ENCODE measurements at regions not wholly inside any gene's neighbourhood (a gene's known extent, or its start where the extent isn't known, plus 50 kb on each side); places are given as distances from the start of the nearest gene placed in this dataset.

DNA sequence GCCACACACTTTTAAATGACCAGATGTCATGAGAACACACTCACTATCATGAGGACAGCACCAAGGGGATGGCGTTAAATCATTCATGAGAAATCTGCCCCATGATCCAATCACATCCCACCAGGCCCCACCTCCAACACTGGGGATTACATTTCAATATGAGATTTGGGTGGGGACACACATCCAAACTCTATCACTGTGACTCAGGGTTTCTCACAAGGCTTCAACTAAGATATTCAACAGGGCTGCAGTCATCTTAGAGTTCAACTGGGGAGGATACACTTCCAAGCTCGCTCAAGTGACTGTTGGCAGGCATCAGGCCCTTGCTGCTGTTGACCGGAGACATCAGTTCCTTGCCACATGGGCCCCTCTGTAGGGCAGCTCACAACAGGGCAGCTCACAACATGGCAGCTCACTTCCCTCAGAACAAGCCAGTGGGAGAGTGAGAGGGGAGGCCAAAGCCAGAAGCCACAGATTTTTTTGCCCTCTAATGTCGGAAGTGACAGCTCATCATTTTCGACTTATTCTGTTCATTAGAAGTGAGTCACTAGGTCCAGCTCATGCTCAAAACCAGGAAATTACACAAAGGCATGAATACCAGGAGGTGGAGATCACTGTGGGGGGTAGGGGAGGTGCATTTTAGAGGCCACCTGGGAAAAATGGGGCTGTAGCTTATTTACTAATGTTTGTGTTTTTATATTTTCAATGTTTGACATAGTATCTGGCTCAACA is 50.8 kb upstream of the PTHLH start:
- Histone ChIP-seq H3K4me1 (ENCODE audit: low read depth) (no peaks in the 10 kb centered on the region), H3K9me3 (no peaks in the 10 kb centered on the region), H3K36me3 (ENCODE audit: low read depth) (no peaks in the 10 kb centered on the region), H3K4me3 (no peak overlapping the region)
- DNase-seq (no peak), ATAC-seq (no peak)
- intact Hi-C loops (cut with DNase I, micrococcal nuclease): no loop called here
- TF ChIP-seq, protein P1, sequence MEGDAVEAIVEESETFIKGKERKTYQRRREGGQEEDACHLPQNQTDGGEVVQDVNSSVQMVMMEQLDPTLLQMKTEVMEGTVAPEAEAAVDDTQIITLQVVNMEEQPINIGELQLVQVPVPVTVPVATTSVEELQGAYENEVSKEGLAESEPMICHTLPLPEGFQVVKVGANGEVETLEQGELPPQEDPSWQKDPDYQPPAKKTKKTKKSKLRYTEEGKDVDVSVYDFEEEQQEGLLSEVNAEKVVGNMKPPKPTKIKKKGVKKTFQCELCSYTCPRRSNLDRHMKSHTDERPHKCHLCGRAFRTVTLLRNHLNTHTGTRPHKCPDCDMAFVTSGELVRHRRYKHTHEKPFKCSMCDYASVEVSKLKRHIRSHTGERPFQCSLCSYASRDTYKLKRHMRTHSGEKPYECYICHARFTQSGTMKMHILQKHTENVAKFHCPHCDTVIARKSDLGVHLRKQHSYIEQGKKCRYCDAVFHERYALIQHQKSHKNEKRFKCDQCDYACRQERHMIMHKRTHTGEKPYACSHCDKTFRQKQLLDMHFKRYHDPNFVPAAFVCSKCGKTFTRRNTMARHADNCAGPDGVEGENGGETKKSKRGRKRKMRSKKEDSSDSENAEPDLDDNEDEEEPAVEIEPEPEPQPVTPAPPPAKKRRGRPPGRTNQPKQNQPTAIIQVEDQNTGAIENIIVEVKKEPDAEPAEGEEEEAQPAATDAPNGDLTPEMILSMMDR (IDR thresholded peaks at IDR 0.05): no peak

DNA sequence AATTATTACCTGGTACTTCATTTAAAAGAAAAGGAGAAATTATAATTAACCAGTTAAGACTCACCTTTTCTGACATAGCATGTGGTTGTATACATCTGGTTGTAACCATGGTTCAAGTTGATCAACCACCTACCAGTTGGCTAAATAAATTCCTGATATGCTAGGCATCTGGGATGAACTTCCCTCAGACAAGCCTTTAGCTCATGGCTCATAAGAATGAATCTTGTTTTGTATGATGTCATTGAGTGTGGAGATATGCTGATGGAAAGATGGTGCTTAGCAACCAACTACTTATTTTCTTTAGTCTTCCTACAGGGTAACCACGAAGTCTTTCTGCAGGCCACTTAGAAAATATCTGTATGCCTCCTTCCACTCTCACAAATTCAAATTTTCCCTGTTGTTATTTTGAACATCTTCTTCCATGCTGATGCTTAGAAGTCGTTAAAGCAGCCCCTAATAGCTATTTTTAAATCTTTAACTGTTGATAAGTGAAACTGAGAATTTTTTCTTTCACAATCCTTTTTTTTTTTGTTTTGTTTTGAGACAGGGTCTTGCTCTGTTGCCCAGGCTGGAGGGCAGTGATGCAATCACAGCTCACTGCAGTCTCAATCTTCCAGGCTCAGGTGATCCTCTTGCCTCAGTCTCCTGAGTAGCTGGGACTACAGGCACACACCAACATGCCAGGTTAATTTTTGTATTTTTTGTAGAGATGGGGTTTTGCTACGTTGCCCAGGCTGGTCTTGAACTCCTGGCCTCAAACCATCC is 51.9 kb upstream of the PTHLH start:
- DNase-seq (no peak), ATAC-seq (no peak)
- TF ChIP-seq, protein P1 (IDR thresholded peaks at IDR 0.05): no peak
- no peaks in the 10 kb centered on the region for H3K36me3 ChIP-seq (ENCODE audit: low read depth)
- no peak overlapping the region for H3K4me3 ChIP-seq
- no peaks in the 10 kb centered on the region for H3K4me1 ChIP-seq (ENCODE audit: low read depth)
- H3K9me3 ChIP-seq: no peaks in the 10 kb centered on the region
- intact Hi-C loops (cut with DNase I, micrococcal nuclease): no loop called here

DNA sequence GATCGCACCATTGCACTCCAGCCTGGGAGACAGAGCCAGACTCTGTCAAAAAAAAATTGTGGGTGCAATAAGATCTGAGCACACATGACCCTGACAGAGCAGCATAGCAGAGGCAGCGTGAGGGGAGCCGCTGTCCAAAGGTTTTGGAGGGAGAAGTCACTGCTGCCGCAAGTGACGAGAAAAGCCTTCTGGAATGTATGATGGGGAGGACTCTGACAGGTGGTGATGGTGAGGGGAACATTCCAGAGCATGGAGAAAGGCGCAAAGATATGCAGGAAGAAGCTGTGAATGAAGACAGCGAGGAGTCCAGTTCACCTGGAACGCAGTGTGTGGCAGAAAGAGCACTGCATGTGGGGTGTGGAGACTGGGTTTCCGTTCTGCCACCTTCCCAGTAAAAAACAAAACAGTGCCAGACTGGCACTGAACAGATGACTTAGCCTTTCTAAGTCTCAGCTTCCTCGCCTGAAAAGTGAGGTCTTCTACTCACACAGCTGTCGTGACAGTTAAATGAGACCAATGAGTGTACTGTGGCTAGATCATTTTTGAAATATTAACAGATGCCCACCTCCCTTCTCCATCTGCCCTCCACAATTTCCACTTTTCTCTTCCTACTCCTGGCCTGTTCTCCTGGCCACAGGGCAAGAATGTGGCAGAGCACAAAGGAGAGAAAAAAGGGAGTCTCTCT is 53.4 kb upstream of the PTHLH start:
- H3K36me3 ChIP-seq (ENCODE audit: low read depth): no peaks in the 10 kb centered on the region
- TF ChIP-seq, protein P1 (IDR thresholded peaks at IDR 0.05): no peak
- no peaks in the 10 kb centered on the region for H3K9me3 ChIP-seq
- no peak for DNase-seq
- intact Hi-C loops (cut with DNase I, micrococcal nuclease): no loop called here
- no peak overlapping the region for H3K4me3 ChIP-seq
- H3K4me1 ChIP-seq (ENCODE audit: low read depth): no peaks in the 10 kb centered on the region
- ATAC-seq: no peak

DNA sequence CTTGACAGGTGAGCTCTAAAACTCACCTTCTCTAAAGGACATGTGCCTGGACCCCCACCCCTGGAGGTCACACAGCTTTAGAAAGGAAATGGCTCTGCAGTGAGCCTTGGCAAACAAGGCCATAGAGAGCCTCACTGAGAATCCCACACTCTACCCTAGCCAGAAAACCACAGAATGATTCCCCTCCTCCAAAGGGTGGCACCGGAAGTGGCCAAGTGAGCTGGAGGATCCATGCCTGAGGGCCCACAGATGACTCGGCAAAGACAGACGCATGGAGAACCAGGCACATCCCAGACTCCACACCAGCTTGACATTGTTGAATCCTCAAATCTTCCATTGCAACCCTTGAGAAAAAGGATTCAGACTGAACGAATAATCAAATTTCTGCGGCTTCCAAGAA is 54.2 kb upstream of the PTHLH start:
- intact Hi-C loops (cut with DNase I, micrococcal nuclease): no loop called here
- Histone ChIP-seq H3K9me3 (no peaks in the 10 kb centered on the region), H3K36me3 (ENCODE audit: low read depth) (no peaks in the 10 kb centered on the region), H3K4me1 (ENCODE audit: low read depth) (no peaks in the 10 kb centered on the region), H3K4me3 (no peak overlapping the region)
- TF ChIP-seq, protein P1 (IDR thresholded peaks at IDR 0.05): no peak
- ATAC-seq: no peak
- no peak for DNase-seq

DNA sequence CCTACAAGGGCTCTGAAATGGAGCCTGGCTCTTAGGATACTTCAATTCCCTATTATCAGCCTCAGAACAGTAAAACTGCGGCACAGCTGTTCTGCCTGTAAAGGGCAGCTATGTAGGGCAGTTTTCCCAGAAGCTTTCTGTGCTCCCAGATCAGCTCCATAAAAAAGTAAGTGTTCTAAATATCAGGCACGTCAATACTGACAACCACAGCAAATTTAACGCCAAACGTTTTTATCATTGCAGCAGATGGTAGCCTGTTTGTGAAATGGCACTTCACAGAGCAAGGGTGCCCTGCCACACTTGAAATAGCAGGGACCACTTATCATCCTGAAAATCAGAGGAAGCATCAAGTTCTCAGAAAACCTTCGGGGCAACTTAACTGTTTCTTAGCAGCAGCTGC is 54.8 kb upstream of the PTHLH start:
- Histone ChIP-seq H3K9me3 (no peaks in the 10 kb centered on the region), H3K4me1 (ENCODE audit: low read depth) (no peaks in the 10 kb centered on the region), H3K4me3 (no peak overlapping the region), H3K36me3 (ENCODE audit: low read depth) (no peaks in the 10 kb centered on the region)
- no peak for DNase-seq
- no peak for ATAC-seq
- intact Hi-C loops (cut with DNase I, micrococcal nuclease): no loop called here
- TF ChIP-seq, protein P1 (IDR thresholded peaks at IDR 0.05): no peak
